ENCODE measurements at regions not wholly inside any gene's neighbourhood (a gene's known extent, or its start where the extent isn't known, plus 50 kb on each side); places are given as distances from the start of the nearest gene placed in this dataset.

DNA sequence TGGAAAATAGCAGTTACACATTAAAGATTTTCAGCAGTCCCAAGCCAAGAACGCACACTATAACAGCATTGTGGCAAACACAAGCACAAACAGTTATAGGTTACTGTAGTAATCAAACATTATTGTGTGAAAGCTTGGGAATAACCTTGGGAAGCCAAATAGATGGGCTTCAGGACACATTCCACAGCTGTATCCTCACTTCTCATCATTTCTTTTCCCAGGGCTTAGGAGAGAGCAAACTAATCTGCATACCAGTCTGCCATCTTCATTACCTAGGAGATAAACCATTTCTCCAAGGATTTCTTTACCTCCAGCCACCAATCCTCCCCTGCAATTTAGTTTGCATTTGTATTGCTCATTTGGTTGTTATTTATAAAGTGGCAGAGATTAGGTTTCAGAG lies 352.4 kb downstream of the SH2D4B start:
- TF ChIP-seq POLR2AphosphoS5 (IDR thresholded peaks at IDR 0.05; ENCODE audit: insufficient read depth in 1 of 2, low read depth in 1 of 2) (no peak), POLR2A (IDR thresholded peaks at IDR 0.05) (no peak)
- TF ChIP-seq, protein P1, sequence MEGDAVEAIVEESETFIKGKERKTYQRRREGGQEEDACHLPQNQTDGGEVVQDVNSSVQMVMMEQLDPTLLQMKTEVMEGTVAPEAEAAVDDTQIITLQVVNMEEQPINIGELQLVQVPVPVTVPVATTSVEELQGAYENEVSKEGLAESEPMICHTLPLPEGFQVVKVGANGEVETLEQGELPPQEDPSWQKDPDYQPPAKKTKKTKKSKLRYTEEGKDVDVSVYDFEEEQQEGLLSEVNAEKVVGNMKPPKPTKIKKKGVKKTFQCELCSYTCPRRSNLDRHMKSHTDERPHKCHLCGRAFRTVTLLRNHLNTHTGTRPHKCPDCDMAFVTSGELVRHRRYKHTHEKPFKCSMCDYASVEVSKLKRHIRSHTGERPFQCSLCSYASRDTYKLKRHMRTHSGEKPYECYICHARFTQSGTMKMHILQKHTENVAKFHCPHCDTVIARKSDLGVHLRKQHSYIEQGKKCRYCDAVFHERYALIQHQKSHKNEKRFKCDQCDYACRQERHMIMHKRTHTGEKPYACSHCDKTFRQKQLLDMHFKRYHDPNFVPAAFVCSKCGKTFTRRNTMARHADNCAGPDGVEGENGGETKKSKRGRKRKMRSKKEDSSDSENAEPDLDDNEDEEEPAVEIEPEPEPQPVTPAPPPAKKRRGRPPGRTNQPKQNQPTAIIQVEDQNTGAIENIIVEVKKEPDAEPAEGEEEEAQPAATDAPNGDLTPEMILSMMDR (IDR thresholded peaks at IDR 0.05), result no peak
